H54 (cell line): ENCODE measurements at regions not wholly inside any gene's neighbourhood (a gene's known extent, or its start where the extent isn't known, plus 50 kb on each side); places are given as distances from the start of the nearest gene placed in this dataset.

ENCODE experiments used
- DNase-seq: peaks from one replicate; pipeline ENCODE4 v3.0.0; 2011; ENCODE audit warnings: low spot score, mixed read lengths; ENCODE audit not compliant: insufficient read length
- FAIRE-seq: peaks from 3 replicates; lab custom pipeline; 2011; peaks lifted over from hg19 to GRCh38; lab: Jason Lieb, UNC
- POLR2A ChIP-seq: IDR thresholded peaks from 2 replicates; pipeline ENCODE4 v1.6.1; 2011; ENCODE audit warnings: low read depth, mild to moderate bottlenecking, low read length

GRCh38 chr7:83212883-83213282 is 50.2 kb upstream of the PCLO start:
- DNase-seq (no peak), FAIRE-seq (no peak)
- TF ChIP-seq POLR2A, result no peak
